ENCODE measurements at regions not wholly inside any gene's neighbourhood (a gene's known extent, or its start where the extent isn't known, plus 50 kb on each side); places are given as distances from the start of the nearest gene placed in this dataset.

- no peak overlapping the region for H3K4me3 ChIP-seq (ENCODE audit: low read depth in 2 of 2, low read length in 2 of 2)
- no TSS peak for BruUV-seq (replicated peaks)
- DNase-seq (ENCODE audit: low read depth, low spot score), result no peak
- no peak overlapping the region for H3K27ac ChIP-seq (ENCODE audit: low read length)
- no peaks in the 10 kb centered on the region for H3K9me3 ChIP-seq (ENCODE audit: control insufficient read depth, insufficient read depth, low read depth, low read length)
- H3K4me1 ChIP-seq (ENCODE audit: control insufficient read depth, insufficient read depth, low read length), result no peaks in the 10 kb centered on the region
- in situ Hi-C loops (cut with HindIII; ENCODE audit: low pct_unique_long_range_greater_than_20kb, low sequenced_read_pairs) (no loop called here), intact Hi-C loops (cut with micrococcal nuclease; ENCODE audit: unreplicated experiment) (no loop called here)
- no peaks in the 10 kb centered on the region for H3K27me3 ChIP-seq (ENCODE audit: control insufficient read depth, insufficient read depth, low read length)
- ATAC-seq, result no peak
- no peaks in the 10 kb centered on the region for H3K36me3 ChIP-seq (ENCODE audit: control insufficient read depth, insufficient read depth, low read length)
- CTCF ChIA-PET, result no interaction called here
- POLR2A ChIA-PET, result no interaction called here
- no peak for TF ChIP-seq TCF7L2 (IDR thresholded peaks at IDR 0.05; ENCODE audit: low read depth, low read length)
- no peak for TF ChIP-seq POLR2AphosphoS5 (IDR thresholded peaks at IDR 0.05; ENCODE audit: low read depth, low read length)
- TF ChIP-seq CTCF (IDR thresholded peaks at IDR 0.05), result no peak
- TF ChIP-seq, protein P1, sequence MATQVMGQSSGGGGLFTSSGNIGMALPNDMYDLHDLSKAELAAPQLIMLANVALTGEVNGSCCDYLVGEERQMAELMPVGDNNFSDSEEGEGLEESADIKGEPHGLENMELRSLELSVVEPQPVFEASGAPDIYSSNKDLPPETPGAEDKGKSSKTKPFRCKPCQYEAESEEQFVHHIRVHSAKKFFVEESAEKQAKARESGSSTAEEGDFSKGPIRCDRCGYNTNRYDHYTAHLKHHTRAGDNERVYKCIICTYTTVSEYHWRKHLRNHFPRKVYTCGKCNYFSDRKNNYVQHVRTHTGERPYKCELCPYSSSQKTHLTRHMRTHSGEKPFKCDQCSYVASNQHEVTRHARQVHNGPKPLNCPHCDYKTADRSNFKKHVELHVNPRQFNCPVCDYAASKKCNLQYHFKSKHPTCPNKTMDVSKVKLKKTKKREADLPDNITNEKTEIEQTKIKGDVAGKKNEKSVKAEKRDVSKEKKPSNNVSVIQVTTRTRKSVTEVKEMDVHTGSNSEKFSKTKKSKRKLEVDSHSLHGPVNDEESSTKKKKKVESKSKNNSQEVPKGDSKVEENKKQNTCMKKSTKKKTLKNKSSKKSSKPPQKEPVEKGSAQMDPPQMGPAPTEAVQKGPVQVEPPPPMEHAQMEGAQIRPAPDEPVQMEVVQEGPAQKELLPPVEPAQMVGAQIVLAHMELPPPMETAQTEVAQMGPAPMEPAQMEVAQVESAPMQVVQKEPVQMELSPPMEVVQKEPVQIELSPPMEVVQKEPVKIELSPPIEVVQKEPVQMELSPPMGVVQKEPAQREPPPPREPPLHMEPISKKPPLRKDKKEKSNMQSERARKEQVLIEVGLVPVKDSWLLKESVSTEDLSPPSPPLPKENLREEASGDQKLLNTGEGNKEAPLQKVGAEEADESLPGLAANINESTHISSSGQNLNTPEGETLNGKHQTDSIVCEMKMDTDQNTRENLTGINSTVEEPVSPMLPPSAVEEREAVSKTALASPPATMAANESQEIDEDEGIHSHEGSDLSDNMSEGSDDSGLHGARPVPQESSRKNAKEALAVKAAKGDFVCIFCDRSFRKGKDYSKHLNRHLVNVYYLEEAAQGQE (IDR thresholded peaks at IDR 0.05; ENCODE audit: insufficient read depth in 1 of 2, low read depth in 2 of 2, low read length in 1 of 2), result no peak
- no peak for TF ChIP-seq SIN3A (IDR thresholded peaks at IDR 0.05; ENCODE audit: borderline replicate concordance, insufficient read depth, low read depth, low read length)
These were observed 1269.5 kb downstream of the RAPGEF2 start for GRCh38 chr4:160372390-160372789.

- ATAC-seq, result no peak
- intact Hi-C loops (cut with micrococcal nuclease; ENCODE audit: unreplicated experiment), result no loop called here
These were observed 1271.0 kb downstream of the RAPGEF2 start for GRCh38 chr4:160373911-160374310.

More at GRCh38 chr4:160373911-160374310, 1271.0 kb downstream of the RAPGEF2 start:
- H3K4me1 ChIP-seq (ENCODE audit: control insufficient read depth, insufficient read depth, low read length), result no peaks in the 10 kb centered on the region
- no peak for DNase-seq (ENCODE audit: low read depth, low spot score)
- CTCF ChIA-PET, result no interaction called here
- POLR2A ChIA-PET, result no interaction called here
- BruUV-seq (replicated peaks), result no TSS peak
- no peak overlapping the region for H3K27ac ChIP-seq (ENCODE audit: low read length)
- H3K4me3 ChIP-seq (ENCODE audit: low read depth in 2 of 2, low read length in 2 of 2), result no peak overlapping the region
- in situ Hi-C loops (cut with HindIII; ENCODE audit: low pct_unique_long_range_greater_than_20kb, low sequenced_read_pairs), result no loop called here
- no peaks in the 10 kb centered on the region for H3K9me3 ChIP-seq (ENCODE audit: control insufficient read depth, insufficient read depth, low read depth, low read length)
- TF ChIP-seq, protein P1 (IDR thresholded peaks at IDR 0.05; ENCODE audit: insufficient read depth in 1 of 2, low read depth in 2 of 2, low read length in 1 of 2), result no peak
- no peak for TF ChIP-seq CTCF (IDR thresholded peaks at IDR 0.05)
- no peak for TF ChIP-seq TCF7L2 (IDR thresholded peaks at IDR 0.05; ENCODE audit: low read depth, low read length)
- TF ChIP-seq SIN3A (IDR thresholded peaks at IDR 0.05; ENCODE audit: borderline replicate concordance, insufficient read depth, low read depth, low read length), result no peak
- no peak for TF ChIP-seq POLR2AphosphoS5 (IDR thresholded peaks at IDR 0.05; ENCODE audit: low read depth, low read length)
- no peaks in the 10 kb centered on the region for H3K27me3 ChIP-seq (ENCODE audit: control insufficient read depth, insufficient read depth, low read length)
- no peaks in the 10 kb centered on the region for H3K36me3 ChIP-seq (ENCODE audit: control insufficient read depth, insufficient read depth, low read length)

Measured in Panc1 (cell line).